WERI-Rb-1 (cell line): ENCODE measurements at regions not wholly inside any gene's neighbourhood (a gene's known extent, or its start where the extent isn't known, plus 50 kb on each side); places are given as distances from the start of the nearest gene placed in this dataset.
"Not testable (repeated sequence)": the region's sequence is repeated elsewhere in the genome, so short reads cannot be mapped to it uniquely, and the experiment has no call there.

Experiments used
- DNase-seq: peaks from one replicate; pipeline ENCODE4 v3.0.0-alpha.2; 2020
- H3K27ac ChIP-seq: fragments of 250-450 bp; sonication (Bioruptor Pico); 2 replicates; pipeline ENCODE4 v1.5.1; 2020; ENCODE audit warnings: mild to moderate bottlenecking, moderate library complexity
- H3K27me3 ChIP-seq: fragments of 250-450 bp; sonication (Bioruptor Pico); 2 replicates; pipeline ENCODE4 v1.5.1; 2021; ENCODE audit warnings: mild to moderate bottlenecking, low read depth, moderate library complexity; ENCODE audit not compliant: insufficient read depth, severe bottlenecking
- H3K36me3 ChIP-seq: fragments of 250-450 bp; sonication (Bioruptor Pico); 2 replicates; pipeline ENCODE4 v1.5.1; 2020; ENCODE audit warnings: mild to moderate bottlenecking, moderate library complexity
- H3K4me3 ChIP-seq: 2 replicates; pipeline ENCODE4 v1.5.1; 2011; ENCODE audit warnings: low read depth, mild to moderate bottlenecking, control low read depth, low read length
- H3K9me3 ChIP-seq: fragments of 250-450 bp; sonication (Bioruptor Pico); 2 replicates; pipeline ENCODE4 v1.5.1; 2021; ENCODE audit warnings: mild to moderate bottlenecking, moderate library complexity; ENCODE audit not compliant: severe bottlenecking
- TF ChIP-seq, protein P1 (sequence below): IDR thresholded peaks from 2 replicates; pipeline ENCODE4 v1.5.1; 2011; ENCODE audit warnings: low read depth, mild to moderate bottlenecking, control low read depth, inconsistent platforms, low read length

GRCh38 chr10:2205406-2205805 is 468.1 kb upstream of the ADARB2 start:
- Histone ChIP-seq H3K36me3 (no peaks in the 10 kb centered on the region), H3K9me3 (no peaks in the 10 kb centered on the region), H3K27me3 (no peaks in the 10 kb centered on the region), H3K27ac (no peak overlapping the region), H3K4me3 (no peak overlapping the region)
- DNase-seq = no peak
- TF ChIP-seq, protein P1, sequence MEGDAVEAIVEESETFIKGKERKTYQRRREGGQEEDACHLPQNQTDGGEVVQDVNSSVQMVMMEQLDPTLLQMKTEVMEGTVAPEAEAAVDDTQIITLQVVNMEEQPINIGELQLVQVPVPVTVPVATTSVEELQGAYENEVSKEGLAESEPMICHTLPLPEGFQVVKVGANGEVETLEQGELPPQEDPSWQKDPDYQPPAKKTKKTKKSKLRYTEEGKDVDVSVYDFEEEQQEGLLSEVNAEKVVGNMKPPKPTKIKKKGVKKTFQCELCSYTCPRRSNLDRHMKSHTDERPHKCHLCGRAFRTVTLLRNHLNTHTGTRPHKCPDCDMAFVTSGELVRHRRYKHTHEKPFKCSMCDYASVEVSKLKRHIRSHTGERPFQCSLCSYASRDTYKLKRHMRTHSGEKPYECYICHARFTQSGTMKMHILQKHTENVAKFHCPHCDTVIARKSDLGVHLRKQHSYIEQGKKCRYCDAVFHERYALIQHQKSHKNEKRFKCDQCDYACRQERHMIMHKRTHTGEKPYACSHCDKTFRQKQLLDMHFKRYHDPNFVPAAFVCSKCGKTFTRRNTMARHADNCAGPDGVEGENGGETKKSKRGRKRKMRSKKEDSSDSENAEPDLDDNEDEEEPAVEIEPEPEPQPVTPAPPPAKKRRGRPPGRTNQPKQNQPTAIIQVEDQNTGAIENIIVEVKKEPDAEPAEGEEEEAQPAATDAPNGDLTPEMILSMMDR = no peak

GRCh38 chr10:2202401-2202800 is 465.1 kb upstream of the ADARB2 start:
- no peaks in the 10 kb centered on the region for H3K36me3 ChIP-seq
- TF ChIP-seq, protein P1 = no peak
- no peaks in the 10 kb centered on the region for H3K27me3 ChIP-seq
- no peak overlapping the region for H3K4me3 ChIP-seq
- no peaks in the 10 kb centered on the region for H3K9me3 ChIP-seq
- DNase-seq = no peak
- H3K27ac ChIP-seq = no peak overlapping the region

GRCh38 chr10:2201534-2202099 is 464.3 kb upstream of the ADARB2 start:
- no peaks in the 10 kb centered on the region for H3K36me3 ChIP-seq
- H3K9me3 ChIP-seq = no peaks in the 10 kb centered on the region
- DNase-seq = no peak
- TF ChIP-seq, protein P1 = no peak
- no peaks in the 10 kb centered on the region for H3K27me3 ChIP-seq
- no peak overlapping the region for H3K4me3 ChIP-seq
- H3K27ac ChIP-seq = no peak overlapping the region

- Histone ChIP-seq H3K9me3 (no peaks in the 10 kb centered on the region), H3K36me3 (no peaks in the 10 kb centered on the region), H3K27ac (no peak overlapping the region), H3K4me3 (no peak overlapping the region), H3K27me3 (no peaks in the 10 kb centered on the region)
- TF ChIP-seq, protein P1 = no peak
- no peak for DNase-seq
Observed at GRCh38 chr10:2197663-2198062, 460.3 kb upstream of the ADARB2 start.

DNA sequence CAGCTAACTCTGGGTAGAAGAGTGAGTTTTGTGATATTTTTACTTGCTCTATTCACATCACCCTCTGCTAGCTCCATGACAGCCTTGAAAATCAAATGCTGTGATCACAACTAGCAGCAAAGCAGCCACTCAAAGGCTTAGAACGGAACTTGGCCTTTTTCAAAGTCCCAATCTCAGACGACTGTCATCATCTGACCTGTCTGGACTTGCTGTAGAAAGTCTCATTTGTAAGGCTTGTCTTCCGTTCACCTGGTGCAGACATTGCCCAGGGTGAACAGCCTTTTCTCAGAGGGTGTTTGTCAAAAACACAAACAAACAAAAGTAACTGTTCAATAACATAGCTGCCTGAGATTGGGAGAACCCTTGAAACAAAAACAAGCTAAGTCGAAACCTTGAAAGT is 458.9 kb upstream of the ADARB2 start:
- Histone ChIP-seq H3K27ac (no peak overlapping the region), H3K36me3 (no peaks in the 10 kb centered on the region), H3K9me3 (no peaks in the 10 kb centered on the region), H3K4me3 (no peak overlapping the region), H3K27me3 (no peaks in the 10 kb centered on the region)
- TF ChIP-seq, protein P1 = no peak
- DNase-seq = no peak

DNA sequence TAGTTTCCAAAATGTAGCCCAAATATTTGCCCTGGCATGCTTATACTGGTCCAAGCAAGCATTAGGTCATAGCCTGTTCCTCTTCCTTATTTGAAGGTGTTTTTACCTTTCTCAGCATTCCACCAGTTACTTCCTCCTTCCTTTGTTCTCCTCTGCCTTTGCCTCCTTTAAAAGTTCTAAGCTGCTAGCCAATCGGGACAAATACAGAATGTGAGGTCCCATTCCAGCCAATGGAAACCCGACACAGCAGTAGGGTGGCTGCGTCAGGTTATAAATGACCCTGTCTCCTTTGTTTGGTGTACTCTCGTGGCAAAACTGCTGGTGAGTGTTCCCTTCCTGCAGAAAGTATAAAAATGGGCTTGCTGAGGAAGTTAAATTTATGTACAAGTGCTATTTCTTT is 452.0 kb upstream of the ADARB2 start:
- H3K27ac ChIP-seq, H3K36me3 ChIP-seq, H3K27me3 ChIP-seq, DNase-seq, H3K4me3 ChIP-seq, H3K9me3 ChIP-seq: not testable (repeated sequence)
